Mucosa of rectum (tissue), 2 donors: ENCODE measurements at regions not wholly inside any gene's neighbourhood (a gene's known extent, or its start where the extent isn't known, plus 50 kb on each side); places are given as distances from the start of the nearest gene placed in this dataset.
"Not testable (repeated sequence)": the region's sequence is repeated elsewhere in the genome, so short reads cannot be mapped to it uniquely, and the experiment has no call there.

Experiments used
- H3K27ac ChIP-seq, 2 donors: one replicate each; pipeline ENCODE4 v1.7.0; 2013; ENCODE audit warnings: inconsistent platforms in 2 of 2, low read depth in 2 of 2, low read length in 2 of 2
- H3K27me3 ChIP-seq, 2 donors: one replicate each; pipeline ENCODE4 v1.7.0; 2013; ENCODE audit warnings: low read length in 2 of 2; ENCODE audit not compliant: control insufficient read depth in 2 of 2, insufficient read depth in 2 of 2
- H3K36me3 ChIP-seq, 2 donors: one replicate each; pipeline ENCODE4 v1.7.0; 2013; ENCODE audit warnings: low read length in 2 of 2; ENCODE audit not compliant: control insufficient read depth in 2 of 2, insufficient read depth in 2 of 2
- H3K4me1 ChIP-seq, 2 donors: one replicate each; pipeline ENCODE4 v1.7.0; 2013; ENCODE audit warnings: low read length in 2 of 2, mild to moderate bottlenecking in 1 of 2; ENCODE audit not compliant: control insufficient read depth in 2 of 2, insufficient read depth in 2 of 2
- H3K4me3 ChIP-seq, 2 donors: one replicate each; pipeline ENCODE4 v1.7.0; 2013; ENCODE audit warnings: low read length in 2 of 2
- H3K9ac ChIP-seq, 2 donors: one replicate each; pipeline ENCODE4 v1.7.0; 2013; ENCODE audit warnings: low read length in 2 of 2, low read depth in 1 of 2, mild to moderate bottlenecking in 1 of 2
- H3K9me3 ChIP-seq, 2 donors: one replicate each; pipeline ENCODE4 v1.7.0; 2013; ENCODE audit warnings: low read length in 2 of 2; ENCODE audit not compliant: control insufficient read depth in 2 of 2
- donor health status: healthy.
- donor health status: Normal muscosa, but diverticular disease.

DNA sequence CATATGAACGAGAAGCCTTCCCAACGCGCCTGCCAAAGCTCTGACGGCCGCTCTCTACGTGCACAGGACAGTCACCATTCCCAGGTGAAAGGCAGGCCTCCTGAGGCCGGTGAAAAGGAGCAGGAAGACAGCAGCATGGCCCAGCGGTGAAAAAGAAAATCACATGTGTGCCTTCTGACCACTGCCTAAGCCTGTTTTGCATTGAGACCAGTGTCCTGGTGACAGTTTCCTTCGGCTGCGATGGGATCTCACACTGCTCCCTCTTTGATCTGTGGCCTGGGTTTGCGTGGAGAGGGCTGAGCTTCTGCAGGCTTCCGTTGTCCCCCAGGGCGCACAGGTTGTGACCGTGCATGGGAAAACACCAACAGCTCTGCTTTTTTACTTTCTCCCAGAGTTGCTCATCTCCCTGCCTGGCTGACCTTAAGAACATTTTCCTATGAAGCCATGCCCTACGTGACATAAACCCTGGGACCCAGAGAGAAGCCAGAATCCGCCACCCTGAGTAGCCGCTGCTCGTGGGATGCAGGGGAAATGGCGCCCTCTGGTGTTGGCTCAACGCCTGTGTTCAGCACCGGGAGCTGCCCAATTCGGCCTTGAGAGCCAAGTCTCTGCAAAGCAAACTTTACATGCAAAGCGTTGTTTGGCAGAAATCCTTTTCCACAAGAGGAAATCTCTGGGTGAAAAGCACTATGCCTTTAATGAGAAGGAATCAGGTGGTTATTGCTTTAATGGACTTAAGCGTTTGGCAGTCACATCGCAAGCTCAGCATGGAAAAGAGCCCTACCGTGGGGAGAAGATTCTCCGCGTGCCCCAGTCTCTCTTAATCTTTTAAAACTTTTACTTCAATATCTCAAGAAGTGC, 112.2 kb upstream of the GPR12 start:
- Histone ChIP-seq H3K27me3 (no peaks in the 10 kb centered on the region), H3K36me3 (no peaks in the 10 kb centered on the region), H3K4me1 (no peaks in the 10 kb centered on the region), H3K9ac (no peak overlapping the region), H3K4me3 (no peak overlapping the region), H3K27ac (no peak overlapping the region), H3K9me3 (peaks cover 2 to 4% of the 10 kb centered on the region in 2 donors)

- H3K9ac ChIP-seq = no peak overlapping the region
- H3K36me3 ChIP-seq = no peaks in the 10 kb centered on the region
- H3K4me3 ChIP-seq = no peak overlapping the region
- H3K27me3 ChIP-seq = no peaks in the 10 kb centered on the region
- no peaks in the 10 kb centered on the region for H3K9me3 ChIP-seq
- no peak overlapping the region for H3K27ac ChIP-seq
- H3K4me1 ChIP-seq = no peaks in the 10 kb centered on the region
These were observed 107.0 kb upstream of the GPR12 start for GRCh38 chr13:26867451-26868091.

DNA sequence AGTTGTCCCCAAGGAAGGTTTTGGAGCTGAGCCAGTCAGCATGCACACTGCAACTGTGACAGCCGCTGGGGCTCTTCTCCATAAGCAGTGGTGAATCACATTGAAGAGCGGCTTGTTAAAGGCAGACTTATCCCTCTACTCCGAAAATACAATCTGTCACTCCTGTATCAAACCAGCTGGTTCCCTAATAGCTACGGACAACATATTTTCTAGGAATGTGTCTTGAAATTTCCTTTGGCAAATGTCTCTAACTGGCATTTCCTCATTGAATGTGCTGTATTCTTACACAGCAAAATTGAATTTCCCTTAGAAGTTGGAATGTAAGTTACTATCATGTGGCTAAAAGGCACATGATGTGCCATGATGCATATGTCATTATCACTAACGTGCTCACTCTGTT, 104.0 kb upstream of the GPR12 start:
- H3K36me3 ChIP-seq = no peaks in the 10 kb centered on the region
- H3K4me3 ChIP-seq = no peak overlapping the region
- H3K4me1 ChIP-seq = no peaks in the 10 kb centered on the region
- H3K9ac ChIP-seq = no peak overlapping the region
- no peaks in the 10 kb centered on the region for H3K27me3 ChIP-seq
- no peaks in the 10 kb centered on the region for H3K9me3 ChIP-seq
- no peak overlapping the region for H3K27ac ChIP-seq

- no peak overlapping the region for H3K4me3 ChIP-seq
- H3K27ac ChIP-seq = no peak overlapping the region
- no peaks in the 10 kb centered on the region for H3K27me3 ChIP-seq
- no peak overlapping the region for H3K9ac ChIP-seq
- no peaks in the 10 kb centered on the region for H3K9me3 ChIP-seq
- no peaks in the 10 kb centered on the region for H3K4me1 ChIP-seq
- H3K36me3 ChIP-seq = no peaks in the 10 kb centered on the region
These were observed 101.4 kb upstream of the GPR12 start for GRCh38 chr13:26861941-26862340.

- Histone ChIP-seq H3K4me1 (no peaks in the 10 kb centered on the region), H3K27me3 (peaks cover 0 to 2% of the 10 kb centered on the region in 2 donors), H3K4me3 (no peak overlapping the region), H3K9me3 (no peaks in the 10 kb centered on the region), H3K36me3 (no peaks in the 10 kb centered on the region), H3K9ac (no peak overlapping the region), H3K27ac (no peak overlapping the region)
These were observed 95.3 kb upstream of the GPR12 start for GRCh38 chr13:26855921-26856320.

DNA sequence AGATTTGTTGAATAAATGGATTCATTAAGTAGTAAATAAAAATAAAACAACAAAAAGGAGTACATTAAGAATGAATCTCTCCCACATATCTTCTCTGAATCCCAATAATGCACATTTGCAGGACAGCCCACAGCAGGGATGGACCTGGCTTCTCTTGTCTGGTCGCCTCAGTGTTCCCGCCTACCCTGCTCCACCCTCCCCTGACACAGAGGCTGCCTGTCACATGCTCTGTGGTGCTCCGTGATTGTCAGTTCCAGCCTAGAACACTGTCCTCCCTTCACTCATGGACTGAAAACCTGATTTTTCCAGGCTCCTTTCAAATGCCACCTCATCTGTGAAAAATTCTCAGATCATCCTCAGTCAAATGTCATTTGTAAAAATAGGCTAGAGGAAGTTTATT, 94.5 kb upstream of the GPR12 start:
- Histone ChIP-seq H3K27ac (no peak overlapping the region), H3K9ac (no peak overlapping the region)

GRCh38 chr13:26853323-26853722, 92.7 kb upstream of the GPR12 start:
- no peaks in the 10 kb centered on the region for H3K4me1 ChIP-seq
- no peak overlapping the region for H3K9ac ChIP-seq
- no peaks in the 10 kb centered on the region for H3K36me3 ChIP-seq
- H3K4me3 ChIP-seq = no peak overlapping the region
- H3K9me3 ChIP-seq = no peaks in the 10 kb centered on the region
- peaks cover 0 to 2% of the 10 kb centered on the region in 2 donors for H3K27me3 ChIP-seq
- H3K27ac ChIP-seq = no peak overlapping the region

More for the DNA sequence above, 94.5 kb upstream of the GPR12 start:
- Histone ChIP-seq H3K27me3 (peaks cover 0 to 2% of the 10 kb centered on the region in 2 donors), H3K9me3 (no peaks in the 10 kb centered on the region), H3K4me1 (no peaks in the 10 kb centered on the region), H3K4me3 (no peak overlapping the region), H3K36me3 (no peaks in the 10 kb centered on the region)

DNA sequence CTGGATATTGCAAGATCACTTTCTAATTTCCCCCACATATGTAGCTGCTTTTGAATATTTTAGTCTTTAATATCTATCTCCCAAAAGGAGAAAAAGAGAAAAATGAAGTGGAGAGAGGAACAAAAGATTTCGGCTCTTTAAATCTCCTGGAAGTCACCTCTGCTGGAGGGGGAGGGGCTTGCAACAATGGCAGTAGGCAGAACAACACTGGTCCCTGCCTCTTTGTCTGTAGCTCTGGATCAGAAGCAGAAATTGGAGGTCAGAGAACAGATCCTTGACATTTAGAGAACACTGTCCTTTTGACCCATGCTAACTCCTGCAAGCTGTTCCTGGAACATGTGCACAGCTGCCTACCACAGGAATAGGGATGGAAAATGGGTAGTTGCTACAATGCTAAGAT, 86.7 kb upstream of the GPR12 start:
- Histone ChIP-seq H3K27me3 (no peaks in the 10 kb centered on the region), H3K9me3 (no peaks in the 10 kb centered on the region), H3K9ac (no peak overlapping the region), H3K4me1 (no peaks in the 10 kb centered on the region), H3K36me3 (no peaks in the 10 kb centered on the region), H3K4me3 (no peak overlapping the region), H3K27ac (no peak overlapping the region)

DNA sequence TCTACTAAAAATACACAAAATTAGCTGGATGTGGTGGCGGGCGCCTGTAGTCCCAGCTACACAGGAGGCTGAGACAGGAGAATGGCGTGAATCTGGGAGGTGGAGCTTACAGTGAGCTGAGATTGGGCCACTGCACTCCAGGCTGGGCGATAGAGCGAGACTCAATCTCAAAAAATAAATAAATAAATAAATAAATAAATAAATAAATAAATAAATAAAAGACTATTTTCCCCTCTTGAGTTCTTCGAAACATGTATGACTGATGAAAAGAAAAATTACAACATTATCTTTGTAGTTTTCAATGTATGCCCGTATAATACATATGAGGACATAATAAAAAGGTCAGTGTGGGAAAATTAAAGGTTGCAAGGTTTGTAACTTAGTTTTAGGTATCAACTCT, 84.5 kb upstream of the GPR12 start:
- H3K27ac ChIP-seq, H3K4me1 ChIP-seq, H3K36me3 ChIP-seq, H3K9me3 ChIP-seq, H3K27me3 ChIP-seq, H3K4me3 ChIP-seq, H3K9ac ChIP-seq: not testable (repeated sequence)

DNA sequence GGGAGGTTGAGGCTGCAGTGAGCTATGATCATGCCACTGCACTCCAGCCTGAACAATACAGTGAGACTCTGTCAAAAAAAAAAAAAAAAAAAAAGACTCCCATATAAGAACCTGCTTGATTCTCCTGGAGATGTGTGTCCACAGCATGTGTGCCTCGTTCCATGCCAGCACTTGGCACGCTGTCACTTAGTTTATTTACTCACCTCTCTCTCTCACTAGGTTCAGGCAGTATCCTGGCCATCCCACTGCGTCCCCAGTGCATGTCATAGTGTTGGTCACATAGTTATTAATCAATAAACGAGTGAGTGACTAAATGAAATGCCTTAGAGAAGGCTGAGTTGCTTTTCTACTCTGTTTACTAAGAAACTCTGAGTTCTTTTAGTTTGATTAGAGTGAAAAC, 79.1 kb upstream of the GPR12 start:
- Histone ChIP-seq H3K9ac (no peak overlapping the region), H3K27me3 (peaks cover 0 to 2% of the 10 kb centered on the region in 2 donors)

More for the DNA sequence above, 79.1 kb upstream of the GPR12 start:
- H3K4me1 ChIP-seq = no peaks in the 10 kb centered on the region
- no peaks in the 10 kb centered on the region for H3K9me3 ChIP-seq
- H3K4me3 ChIP-seq = no peak overlapping the region
- no peaks in the 10 kb centered on the region for H3K36me3 ChIP-seq
- H3K27ac ChIP-seq = no peak overlapping the region
